PC-3 (cell line): ENCODE measurements at regions not wholly inside any gene's neighbourhood (a gene's known extent, or its start where the extent isn't known, plus 50 kb on each side); places are given as distances from the start of the nearest gene placed in this dataset.

Experiments
- ATAC-seq: fragments of 200-7000 bp; cut with Tn5 transposase; 2 replicates; pipeline ENCODE4 v1.9.1; 2020; ENCODE audit warnings: mild to moderate bottlenecking, moderate library complexity
- BruUV-seq: library from RNA; stranded (reverse); fragments of 400-500 nt; replicated peaks from 2 replicates; lab custom pipeline; 2021; lab: Mats Ljungman, UMichigan
- CTCF ChIA-PET: fragments of 300-600 bp; sonication (Branson Sonifier 250); formaldehyde crosslinking; loops from one replicate; lab custom pipeline; 2022; ENCODE audit warnings: antibody characterized with exemption; lab: Charles Lee
- POLR2A ChIA-PET: fragments of 300-600 bp; sonication (Branson Sonifier 250); formaldehyde crosslinking; loops from one replicate; lab custom pipeline; 2022; ENCODE audit warnings: antibody characterized with exemption; ENCODE audit not compliant: unreplicated experiment; lab: Charles Lee
- DNase-seq: peaks from one replicate; pipeline ENCODE4 v3.0.0-alpha.2; 2015
- H2AFZ ChIP-seq: fragments of 300-600 bp; sonication (generic); 2 replicates; pipeline ENCODE4 v1.6.0; 2016; ENCODE audit warnings: antibody characterized with exemption, low read length
- H3F3A ChIP-seq: fragments of 300-600 bp; sonication (generic); one replicate; pipeline ENCODE4 v1.6.0; 2017; ENCODE audit warnings: antibody characterized with exemption, low read length, control low read depth, mild to moderate bottlenecking; ENCODE audit not compliant: unreplicated experiment
- H3K27ac ChIP-seq: fragments of 300-600 bp; sonication (generic); 2 replicates; pipeline ENCODE4 v1.5.1; 2016; ENCODE audit warnings: mild to moderate bottlenecking, low read length
- H3K27me3 ChIP-seq: fragments of 300-600 bp; sonication (generic); 2 replicates; pipeline ENCODE4 v1.6.1; 2016; ENCODE audit warnings: low read length, mixed read lengths
- H3K36me3 ChIP-seq: fragments of 300-600 bp; sonication (generic); 2 replicates; pipeline ENCODE4 v1.6.1; 2016; ENCODE audit warnings: low read depth, mixed run types, low read length, mixed read lengths
- H3K4me1 ChIP-seq: fragments of 300-600 bp; sonication (generic); 2 replicates; pipeline ENCODE4 v1.5.1; 2016; ENCODE audit warnings: low read length; ENCODE audit not compliant: insufficient read depth
- H3K4me2 ChIP-seq: fragments of 300-600 bp; sonication (generic); 2 replicates; pipeline ENCODE4 v1.6.0; 2016; ENCODE audit warnings: low read length
- H3K4me3 ChIP-seq: fragments of 300-600 bp; sonication (generic); 2 replicates; pipeline ENCODE4 v1.5.1; 2016; ENCODE audit warnings: mild to moderate bottlenecking, low read length, mixed read lengths
- H3K79me2 ChIP-seq: fragments of 300-600 bp; sonication (generic); 2 replicates; pipeline ENCODE4 v1.6.1; 2017; ENCODE audit warnings: low read length, mixed read lengths
- H3K9ac ChIP-seq: fragments of 300-600 bp; sonication (generic); 2 replicates; pipeline ENCODE4 v1.6.0; 2016; ENCODE audit warnings: mild to moderate bottlenecking, low read length
- H3K9me2 ChIP-seq: fragments of 300-600 bp; sonication (generic); replicated peaks from 2 replicates; pipeline ENCODE4 v1.6.1; 2016; ENCODE audit warnings: mixed run types, low read length, mixed read lengths
- H3K9me3 ChIP-seq: fragments of 300-600 bp; sonication (generic); 2 replicates; pipeline ENCODE4 v1.6.1; 2016; ENCODE audit warnings: low read length, mixed read lengths
- H4K20me1 ChIP-seq: fragments of 300-600 bp; sonication (generic); 2 replicates; pipeline ENCODE4 v1.6.1; 2016; ENCODE audit warnings: low read length, mixed read lengths
- EZH2 ChIP-seq: fragments of 300-600 bp; sonication (generic); IDR thresholded peaks from one replicate; pipeline ENCODE4 v1.6.1; 2017; ENCODE audit warnings: antibody characterized with exemption, mild to moderate bottlenecking, low read length; ENCODE audit not compliant: unreplicated experiment
- EZH2phosphoT487 ChIP-seq: fragments of 300-600 bp; sonication (generic); IDR thresholded peaks from 2 replicates; pipeline ENCODE4 v1.6.1; 2018; ENCODE audit warnings: mild to moderate bottlenecking, antibody characterized with exemption, low read length, borderline replicate concordance
- intact Hi-C: fragments of 100-400 bp; cut with micrococcal nuclease; formaldehyde crosslinking; loops from 2 replicates; pipeline ENCODE4 v1.9.0; 2023
- TF ChIP-seq, protein P1 (sequence below): fragments of 300-600 bp; sonication (generic); conservative IDR thresholded peaks from 2 replicates; pipeline ENCODE4 v1.5.1; 2017; ENCODE audit warnings: antibody characterized with exemption, low read depth, mild to moderate bottlenecking, low read length

DNA sequence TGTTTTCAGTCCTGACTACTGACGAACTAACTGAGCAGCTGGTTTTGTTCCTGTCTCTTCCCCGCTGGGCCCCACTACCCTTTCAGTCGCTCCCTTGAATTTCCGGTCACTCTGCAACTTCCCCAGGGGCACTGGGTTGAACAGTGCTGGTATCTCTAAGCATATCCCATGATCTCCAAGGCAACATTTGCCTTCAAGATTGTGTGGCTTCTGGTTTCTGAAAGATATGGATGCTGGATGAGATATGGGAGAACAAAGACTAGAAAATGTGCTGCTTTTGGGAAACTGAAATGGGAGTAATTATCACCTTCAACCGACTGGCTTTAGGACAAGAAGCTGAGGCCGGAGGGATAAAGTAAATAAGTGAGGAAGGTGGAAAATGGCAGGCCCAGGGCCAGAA lies 258.2 kb upstream of the PIK3R1 start:
- intact Hi-C loops, result no loop called here
- CTCF ChIA-PET, result no interaction called here

DNA sequence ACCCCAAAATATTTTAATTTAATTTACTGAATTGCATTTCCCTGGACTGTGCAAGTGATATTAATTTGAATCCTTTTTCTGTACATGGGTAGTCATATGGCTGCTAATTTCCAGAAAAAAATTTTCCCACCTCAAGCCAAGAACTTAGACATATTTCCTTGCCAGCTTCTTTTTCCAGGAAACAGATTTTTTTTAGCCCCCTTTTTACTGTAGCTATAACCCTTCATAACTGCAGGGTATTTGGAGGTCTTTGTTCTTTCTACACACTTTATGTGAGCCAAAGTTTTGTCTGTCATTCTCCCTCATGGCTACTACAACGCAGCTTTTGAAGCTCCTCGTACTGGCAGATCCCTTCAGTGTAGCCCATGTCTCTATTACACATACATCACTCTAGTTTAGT lies 261.2 kb upstream of the PIK3R1 start:
- Histone ChIP-seq H3K9me3 (no peaks in the 10 kb centered on the region), H3F3A (no peaks in the 10 kb centered on the region), H2AFZ (no peak overlapping the region), H3K9ac (no peak overlapping the region), H3K27ac (no peak overlapping the region), H3K9me2 (no peaks in the 10 kb centered on the region), H3K4me3 (no peak overlapping the region), H3K79me2 (no peaks in the 10 kb centered on the region), H3K27me3 (no peaks in the 10 kb centered on the region), H3K36me3 (no peaks in the 10 kb centered on the region), H3K4me1 (no peaks in the 10 kb centered on the region), H4K20me1 (no peaks in the 10 kb centered on the region), H3K4me2 (no peak overlapping the region)
- no TSS peak for BruUV-seq
- ATAC-seq (no peak), DNase-seq (no peak)
- intact Hi-C loops, result no loop called here
- ChIA-PET POLR2A (no interaction called here), CTCF (no interaction called here)
- TF ChIP-seq EZH2 (no peak), EZH2phosphoT487 (no peak)
- TF ChIP-seq, protein P1, sequence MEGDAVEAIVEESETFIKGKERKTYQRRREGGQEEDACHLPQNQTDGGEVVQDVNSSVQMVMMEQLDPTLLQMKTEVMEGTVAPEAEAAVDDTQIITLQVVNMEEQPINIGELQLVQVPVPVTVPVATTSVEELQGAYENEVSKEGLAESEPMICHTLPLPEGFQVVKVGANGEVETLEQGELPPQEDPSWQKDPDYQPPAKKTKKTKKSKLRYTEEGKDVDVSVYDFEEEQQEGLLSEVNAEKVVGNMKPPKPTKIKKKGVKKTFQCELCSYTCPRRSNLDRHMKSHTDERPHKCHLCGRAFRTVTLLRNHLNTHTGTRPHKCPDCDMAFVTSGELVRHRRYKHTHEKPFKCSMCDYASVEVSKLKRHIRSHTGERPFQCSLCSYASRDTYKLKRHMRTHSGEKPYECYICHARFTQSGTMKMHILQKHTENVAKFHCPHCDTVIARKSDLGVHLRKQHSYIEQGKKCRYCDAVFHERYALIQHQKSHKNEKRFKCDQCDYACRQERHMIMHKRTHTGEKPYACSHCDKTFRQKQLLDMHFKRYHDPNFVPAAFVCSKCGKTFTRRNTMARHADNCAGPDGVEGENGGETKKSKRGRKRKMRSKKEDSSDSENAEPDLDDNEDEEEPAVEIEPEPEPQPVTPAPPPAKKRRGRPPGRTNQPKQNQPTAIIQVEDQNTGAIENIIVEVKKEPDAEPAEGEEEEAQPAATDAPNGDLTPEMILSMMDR, result no peak

More for the DNA sequence above, 258.2 kb upstream of the PIK3R1 start:
- no peaks in the 10 kb centered on the region for H3K9me3 ChIP-seq
- no peaks in the 10 kb centered on the region for H3K4me1 ChIP-seq
- no TSS peak for BruUV-seq
- no peaks in the 10 kb centered on the region for H4K20me1 ChIP-seq
- POLR2A ChIA-PET, result no interaction called here
- H3K9ac ChIP-seq, result no peak overlapping the region
- H3K79me2 ChIP-seq, result no peaks in the 10 kb centered on the region
- DNase-seq (no peak), ATAC-seq (no peak)
- TF ChIP-seq, protein P1, result no peak
- no peak for TF ChIP-seq EZH2phosphoT487
- TF ChIP-seq EZH2, result no peak
- no peaks in the 10 kb centered on the region for H3K36me3 ChIP-seq
- H3F3A ChIP-seq, result no peaks in the 10 kb centered on the region
- H3K9me2 ChIP-seq, result no peaks in the 10 kb centered on the region
- H2AFZ ChIP-seq, result no peak overlapping the region
- no peak overlapping the region for H3K4me3 ChIP-seq
- H3K4me2 ChIP-seq, result no peak overlapping the region
- H3K27me3 ChIP-seq, result no peaks in the 10 kb centered on the region
- no peak overlapping the region for H3K27ac ChIP-seq

DNA sequence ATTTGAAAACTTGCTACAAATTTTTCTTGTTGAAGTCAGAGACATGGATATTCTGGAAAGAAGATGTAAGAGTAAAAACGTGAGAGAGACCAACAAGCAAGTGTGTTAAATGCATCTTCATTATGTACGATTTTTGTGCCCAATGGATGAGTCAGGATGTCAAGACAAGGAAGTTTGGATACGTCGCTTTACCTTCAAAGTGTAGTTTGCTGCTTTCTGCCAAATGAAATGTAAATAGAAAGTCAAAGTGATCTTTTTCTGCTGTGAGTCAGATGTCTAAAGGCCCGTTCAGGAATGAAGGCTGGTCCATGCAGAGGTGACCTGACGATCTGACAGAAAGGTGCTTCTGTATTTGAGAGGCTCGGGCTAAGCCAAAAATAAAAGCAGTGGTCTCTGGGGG lies 273.1 kb upstream of the PIK3R1 start:
- DNase-seq (no peak), ATAC-seq (no peak)
- H3K9ac ChIP-seq, result no peak overlapping the region
- H3K27me3 ChIP-seq, result no peaks in the 10 kb centered on the region
- TF ChIP-seq EZH2, result no peak
- TF ChIP-seq EZH2phosphoT487, result no peak
- TF ChIP-seq, protein P1, result no peak
- intact Hi-C loops, result no loop called here
- no TSS peak for BruUV-seq
- no peak overlapping the region for H3K4me3 ChIP-seq
- no peaks in the 10 kb centered on the region for H3K79me2 ChIP-seq
- H4K20me1 ChIP-seq, result no peaks in the 10 kb centered on the region
- no peaks in the 10 kb centered on the region for H3K36me3 ChIP-seq
- H3K9me3 ChIP-seq, result no peaks in the 10 kb centered on the region
- no peak overlapping the region for H3K27ac ChIP-seq
- no peaks in the 10 kb centered on the region for H3F3A ChIP-seq
- H3K9me2 ChIP-seq, result no peaks in the 10 kb centered on the region
- no peaks in the 10 kb centered on the region for H3K4me1 ChIP-seq
- no peak overlapping the region for H2AFZ ChIP-seq
- ChIA-PET POLR2A (no interaction called here), CTCF (no interaction called here)
- no peak overlapping the region for H3K4me2 ChIP-seq
